ENCODE measurements at regions not wholly inside any gene's neighbourhood (a gene's known extent, or its start where the extent isn't known, plus 50 kb on each side); places are given as distances from the start of the nearest gene placed in this dataset.

GRCh38 chr18:44425161-44425560, 255.5 kb upstream of the SETBP1 start:
- TF ChIP-seq POLR2AphosphoS5 (IDR thresholded peaks at IDR 0.05; ENCODE audit: low read depth, low read length) (no peak), FOXP2 (optimal IDR thresholded peaks at IDR 0.05; ENCODE audit: borderline replicate concordance, extremely low read depth, extremely low read length, insufficient read depth) (no peak), TAF1 (IDR thresholded peaks at IDR 0.05; ENCODE audit: borderline replicate concordance, insufficient read depth, low read length) (no peak)
- TF ChIP-seq, protein P1, sequence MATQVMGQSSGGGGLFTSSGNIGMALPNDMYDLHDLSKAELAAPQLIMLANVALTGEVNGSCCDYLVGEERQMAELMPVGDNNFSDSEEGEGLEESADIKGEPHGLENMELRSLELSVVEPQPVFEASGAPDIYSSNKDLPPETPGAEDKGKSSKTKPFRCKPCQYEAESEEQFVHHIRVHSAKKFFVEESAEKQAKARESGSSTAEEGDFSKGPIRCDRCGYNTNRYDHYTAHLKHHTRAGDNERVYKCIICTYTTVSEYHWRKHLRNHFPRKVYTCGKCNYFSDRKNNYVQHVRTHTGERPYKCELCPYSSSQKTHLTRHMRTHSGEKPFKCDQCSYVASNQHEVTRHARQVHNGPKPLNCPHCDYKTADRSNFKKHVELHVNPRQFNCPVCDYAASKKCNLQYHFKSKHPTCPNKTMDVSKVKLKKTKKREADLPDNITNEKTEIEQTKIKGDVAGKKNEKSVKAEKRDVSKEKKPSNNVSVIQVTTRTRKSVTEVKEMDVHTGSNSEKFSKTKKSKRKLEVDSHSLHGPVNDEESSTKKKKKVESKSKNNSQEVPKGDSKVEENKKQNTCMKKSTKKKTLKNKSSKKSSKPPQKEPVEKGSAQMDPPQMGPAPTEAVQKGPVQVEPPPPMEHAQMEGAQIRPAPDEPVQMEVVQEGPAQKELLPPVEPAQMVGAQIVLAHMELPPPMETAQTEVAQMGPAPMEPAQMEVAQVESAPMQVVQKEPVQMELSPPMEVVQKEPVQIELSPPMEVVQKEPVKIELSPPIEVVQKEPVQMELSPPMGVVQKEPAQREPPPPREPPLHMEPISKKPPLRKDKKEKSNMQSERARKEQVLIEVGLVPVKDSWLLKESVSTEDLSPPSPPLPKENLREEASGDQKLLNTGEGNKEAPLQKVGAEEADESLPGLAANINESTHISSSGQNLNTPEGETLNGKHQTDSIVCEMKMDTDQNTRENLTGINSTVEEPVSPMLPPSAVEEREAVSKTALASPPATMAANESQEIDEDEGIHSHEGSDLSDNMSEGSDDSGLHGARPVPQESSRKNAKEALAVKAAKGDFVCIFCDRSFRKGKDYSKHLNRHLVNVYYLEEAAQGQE (IDR thresholded peaks at IDR 0.05; ENCODE audit: insufficient read depth in 1 of 2, low read depth in 2 of 2, low read length in 2 of 2) = no peak

DNA sequence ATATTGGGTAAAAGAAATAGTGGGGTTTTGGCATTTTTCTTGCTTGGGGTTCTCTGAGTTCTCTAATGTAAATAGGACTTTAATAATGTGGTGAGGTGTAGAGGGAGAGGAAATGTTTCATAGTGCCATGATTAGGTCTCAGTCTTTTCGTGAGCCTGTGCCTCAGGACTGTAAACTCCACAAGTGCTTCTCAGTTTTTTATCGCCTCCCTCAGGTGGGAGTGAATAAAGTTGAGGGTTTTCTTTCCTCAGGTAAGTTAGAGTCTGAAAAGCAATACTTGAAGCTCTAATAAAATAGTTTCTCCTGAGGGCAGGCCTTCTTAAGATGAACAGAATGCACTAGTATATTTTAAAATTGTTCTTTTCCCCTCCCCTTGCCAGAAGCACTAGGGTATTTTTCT, 243.1 kb upstream of the SETBP1 start:
- TF ChIP-seq, protein P1 (IDR thresholded peaks at IDR 0.05; ENCODE audit: insufficient read depth in 1 of 2, low read depth in 2 of 2, low read length in 2 of 2) = no peak
- TF ChIP-seq FOXP2 (optimal IDR thresholded peaks at IDR 0.05; ENCODE audit: borderline replicate concordance, extremely low read depth, extremely low read length, insufficient read depth) = no peak
- no peak for TF ChIP-seq TAF1 (IDR thresholded peaks at IDR 0.05; ENCODE audit: borderline replicate concordance, insufficient read depth, low read length)
- TF ChIP-seq POLR2AphosphoS5 (IDR thresholded peaks at IDR 0.05; ENCODE audit: low read depth, low read length) = no peak
- TF ChIP-seq SIN3A (IDR thresholded peaks at IDR 0.05; ENCODE audit: borderline replicate concordance, insufficient read depth, low read length) = no peak

DNA sequence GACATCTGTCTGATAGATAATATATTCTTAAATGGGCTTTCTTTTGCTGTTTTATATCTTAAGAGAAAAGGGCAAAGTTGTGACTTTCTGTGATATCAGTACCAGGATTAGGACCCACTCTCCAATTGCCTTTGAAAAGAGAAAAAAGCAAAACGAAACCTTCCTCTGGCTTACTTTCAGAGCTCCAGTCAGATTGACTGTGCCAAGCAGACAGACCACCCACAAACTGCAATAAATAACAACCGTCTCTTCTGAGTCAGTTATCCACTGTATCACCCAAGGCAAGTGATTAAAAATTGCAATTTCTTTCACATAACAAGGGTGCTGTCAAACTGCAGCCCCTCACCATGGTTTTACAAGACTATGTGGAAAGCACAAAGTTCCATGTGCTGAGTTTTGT, 230.5 kb upstream of the SETBP1 start:
- TF ChIP-seq TAF1 (IDR thresholded peaks at IDR 0.05; ENCODE audit: borderline replicate concordance, insufficient read depth, low read length) (no peak), POLR2AphosphoS5 (IDR thresholded peaks at IDR 0.05; ENCODE audit: low read depth, low read length) (no peak), FOXP2 (optimal IDR thresholded peaks at IDR 0.05; ENCODE audit: borderline replicate concordance, extremely low read depth, extremely low read length, insufficient read depth) (no peak), SIN3A (IDR thresholded peaks at IDR 0.05; ENCODE audit: borderline replicate concordance, insufficient read depth, low read length) (no peak)
- TF ChIP-seq, protein P1 (IDR thresholded peaks at IDR 0.05; ENCODE audit: insufficient read depth in 1 of 2, low read depth in 2 of 2, low read length in 2 of 2) = no peak

GRCh38 chr18:44452346-44452745, 228.3 kb upstream of the SETBP1 start:
- TF ChIP-seq SIN3A (IDR thresholded peaks at IDR 0.05; ENCODE audit: borderline replicate concordance, insufficient read depth, low read length) (no peak), TAF1 (IDR thresholded peaks at IDR 0.05; ENCODE audit: borderline replicate concordance, insufficient read depth, low read length) (no peak), FOXP2 (optimal IDR thresholded peaks at IDR 0.05; ENCODE audit: borderline replicate concordance, extremely low read depth, extremely low read length, insufficient read depth) (no peak)
- TF ChIP-seq, protein P1 (IDR thresholded peaks at IDR 0.05; ENCODE audit: insufficient read depth in 1 of 2, low read depth in 2 of 2, low read length in 2 of 2) = no peak

DNA sequence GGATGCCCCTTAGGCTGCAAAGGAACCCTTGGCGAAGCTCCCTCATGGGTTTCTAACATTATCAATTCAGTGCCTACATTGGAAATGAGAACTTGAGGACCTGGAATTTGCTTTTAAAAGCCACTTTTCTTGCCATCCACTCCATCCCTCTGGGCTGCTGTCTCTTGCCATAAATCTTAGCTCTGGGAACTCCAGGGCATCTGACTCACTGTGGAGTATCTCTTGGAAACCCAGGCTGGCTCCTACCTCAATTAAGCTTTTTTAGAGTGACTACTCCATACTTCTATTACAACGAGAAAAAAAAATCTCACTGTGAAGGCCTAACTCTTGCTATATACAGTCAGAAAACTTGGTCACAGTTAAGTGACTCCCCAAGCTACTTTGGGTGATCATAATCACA, 227.2 kb upstream of the SETBP1 start:
- TF ChIP-seq POLR2AphosphoS5 (IDR thresholded peaks at IDR 0.05; ENCODE audit: low read depth, low read length) (no peak), FOXP2 (optimal IDR thresholded peaks at IDR 0.05; ENCODE audit: borderline replicate concordance, extremely low read depth, extremely low read length, insufficient read depth) (no peak), TAF1 (IDR thresholded peaks at IDR 0.05; ENCODE audit: borderline replicate concordance, insufficient read depth, low read length) (no peak), SIN3A (IDR thresholded peaks at IDR 0.05; ENCODE audit: borderline replicate concordance, insufficient read depth, low read length) (no peak)
- TF ChIP-seq, protein P1 (IDR thresholded peaks at IDR 0.05; ENCODE audit: insufficient read depth in 1 of 2, low read depth in 2 of 2, low read length in 2 of 2) = no peak

Data from PFSK-1 (cell line).